ENCODE measurements at regions not wholly inside any gene's neighbourhood (a gene's known extent, or its start where the extent isn't known, plus 50 kb on each side); places are given as distances from the start of the nearest gene placed in this dataset.

DNA sequence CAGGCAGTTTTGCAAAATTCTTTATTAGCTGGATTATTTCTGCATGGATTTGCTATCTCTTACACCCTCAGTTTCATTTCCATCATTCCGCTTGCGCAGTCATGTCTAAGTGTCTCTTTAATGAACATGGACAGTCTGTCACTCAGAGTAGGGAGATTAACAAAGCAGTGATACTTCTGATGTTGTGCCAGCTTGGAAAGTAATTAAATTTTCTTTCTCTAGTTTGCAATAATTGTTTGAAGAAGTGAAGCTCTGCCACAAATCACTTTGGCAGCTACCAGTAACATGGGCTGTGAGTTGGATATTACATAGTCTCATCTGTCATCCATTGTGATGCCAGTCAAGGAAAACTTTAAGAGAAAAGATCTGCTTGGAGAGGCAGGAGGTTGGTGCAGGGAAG is 324.8 kb upstream of the NWD2 start:
- DNase-seq = no peak
- no peaks in the 10 kb centered on the region for H3K27me3 ChIP-seq (replicated peaks)
- no peak overlapping the region for H3K27ac ChIP-seq
- no peak overlapping the region for H3K4me3 ChIP-seq (ENCODE audit: low read depth, low read length)
- in situ Hi-C loops (cut with HindIII; ENCODE audit: low pct_ligation_motif_present, low sequenced_read_pairs) = no loop called here
- TF ChIP-seq, protein P1, sequence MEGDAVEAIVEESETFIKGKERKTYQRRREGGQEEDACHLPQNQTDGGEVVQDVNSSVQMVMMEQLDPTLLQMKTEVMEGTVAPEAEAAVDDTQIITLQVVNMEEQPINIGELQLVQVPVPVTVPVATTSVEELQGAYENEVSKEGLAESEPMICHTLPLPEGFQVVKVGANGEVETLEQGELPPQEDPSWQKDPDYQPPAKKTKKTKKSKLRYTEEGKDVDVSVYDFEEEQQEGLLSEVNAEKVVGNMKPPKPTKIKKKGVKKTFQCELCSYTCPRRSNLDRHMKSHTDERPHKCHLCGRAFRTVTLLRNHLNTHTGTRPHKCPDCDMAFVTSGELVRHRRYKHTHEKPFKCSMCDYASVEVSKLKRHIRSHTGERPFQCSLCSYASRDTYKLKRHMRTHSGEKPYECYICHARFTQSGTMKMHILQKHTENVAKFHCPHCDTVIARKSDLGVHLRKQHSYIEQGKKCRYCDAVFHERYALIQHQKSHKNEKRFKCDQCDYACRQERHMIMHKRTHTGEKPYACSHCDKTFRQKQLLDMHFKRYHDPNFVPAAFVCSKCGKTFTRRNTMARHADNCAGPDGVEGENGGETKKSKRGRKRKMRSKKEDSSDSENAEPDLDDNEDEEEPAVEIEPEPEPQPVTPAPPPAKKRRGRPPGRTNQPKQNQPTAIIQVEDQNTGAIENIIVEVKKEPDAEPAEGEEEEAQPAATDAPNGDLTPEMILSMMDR (IDR thresholded peaks at IDR 0.05; ENCODE audit: low read depth, low read length, missing control alignments) = no peak
- H3K36me3 ChIP-seq (replicated peaks) = no peaks in the 10 kb centered on the region

DNA sequence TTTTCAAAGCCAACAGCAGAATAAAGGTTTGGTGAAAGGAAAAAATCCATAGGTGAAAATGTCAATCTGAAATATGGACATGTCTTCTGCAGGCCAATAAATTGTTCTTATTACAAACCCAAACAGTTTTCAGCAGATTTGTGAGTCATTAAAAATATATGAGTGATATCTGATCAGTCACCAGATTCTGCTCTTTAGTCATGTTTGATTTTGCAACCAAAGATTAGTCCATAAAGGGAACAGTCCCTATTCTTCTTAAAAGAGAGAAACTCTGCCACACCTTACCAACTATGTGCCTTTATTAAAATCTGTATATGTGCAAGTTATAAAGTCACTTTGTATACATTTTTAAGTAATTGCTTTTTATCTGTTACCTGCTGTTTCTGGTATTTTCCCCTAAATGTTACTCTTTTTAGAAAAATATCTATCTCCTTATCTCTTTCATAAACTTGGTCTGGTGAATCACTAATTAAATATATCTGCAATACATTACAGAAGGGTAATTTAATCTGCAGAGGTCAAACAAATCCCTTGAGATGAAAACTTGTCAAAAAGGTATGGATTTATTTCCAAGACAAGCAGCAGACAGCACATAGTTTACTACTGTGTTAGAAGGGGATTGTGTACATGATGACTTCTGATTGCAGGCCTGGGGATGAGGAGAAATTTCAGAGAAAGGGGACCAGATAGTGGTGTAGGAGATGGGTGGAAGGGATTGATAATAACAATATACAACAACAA is 322.9 kb upstream of the NWD2 start:
- no peaks in the 10 kb centered on the region for H3K36me3 ChIP-seq (replicated peaks)
- TF ChIP-seq, protein P1 (IDR thresholded peaks at IDR 0.05; ENCODE audit: low read depth, low read length, missing control alignments) = no peak
- H3K27me3 ChIP-seq (replicated peaks) = no peaks in the 10 kb centered on the region
- no peak overlapping the region for H3K27ac ChIP-seq
- H3K4me3 ChIP-seq (ENCODE audit: low read depth, low read length) = no peak overlapping the region
- in situ Hi-C loops (cut with HindIII; ENCODE audit: low pct_ligation_motif_present, low sequenced_read_pairs) = no loop called here
- DNase-seq = no peak

DNA sequence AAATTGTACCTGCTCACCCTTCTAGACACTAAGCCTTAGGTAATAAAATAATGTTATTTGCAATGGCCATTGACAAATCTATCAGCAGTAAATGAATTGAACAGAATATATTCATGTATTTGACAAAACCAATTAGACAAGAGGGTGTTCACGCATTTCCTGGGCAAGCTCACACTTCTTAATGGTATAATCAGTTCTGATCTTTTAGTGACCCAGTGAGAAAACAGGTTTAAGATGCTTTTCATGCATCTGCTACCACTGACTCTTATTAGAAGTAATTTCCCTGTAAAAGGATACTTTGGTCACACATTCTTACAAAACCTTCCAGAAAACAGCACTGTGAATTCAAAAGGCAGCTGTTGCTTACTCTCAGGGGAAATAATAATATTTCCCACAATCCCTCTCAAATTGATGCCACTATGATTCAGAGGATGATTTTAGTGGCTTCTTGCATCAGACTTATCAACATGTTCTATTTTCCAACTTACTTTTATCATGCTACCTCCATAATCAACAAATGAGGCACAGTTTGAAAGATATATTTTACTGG is 313.9 kb upstream of the NWD2 start:
- no peak for DNase-seq
- Histone ChIP-seq H3K36me3 (replicated peaks) (no peaks in the 10 kb centered on the region), H3K4me3 (ENCODE audit: low read depth, low read length) (no peak overlapping the region), H3K27me3 (replicated peaks) (no peaks in the 10 kb centered on the region), H3K27ac (no peak overlapping the region)
- TF ChIP-seq, protein P1 (IDR thresholded peaks at IDR 0.05; ENCODE audit: low read depth, low read length, missing control alignments) = no peak
- in situ Hi-C loops (cut with HindIII; ENCODE audit: low pct_ligation_motif_present, low sequenced_read_pairs) = no loop called here

DNA sequence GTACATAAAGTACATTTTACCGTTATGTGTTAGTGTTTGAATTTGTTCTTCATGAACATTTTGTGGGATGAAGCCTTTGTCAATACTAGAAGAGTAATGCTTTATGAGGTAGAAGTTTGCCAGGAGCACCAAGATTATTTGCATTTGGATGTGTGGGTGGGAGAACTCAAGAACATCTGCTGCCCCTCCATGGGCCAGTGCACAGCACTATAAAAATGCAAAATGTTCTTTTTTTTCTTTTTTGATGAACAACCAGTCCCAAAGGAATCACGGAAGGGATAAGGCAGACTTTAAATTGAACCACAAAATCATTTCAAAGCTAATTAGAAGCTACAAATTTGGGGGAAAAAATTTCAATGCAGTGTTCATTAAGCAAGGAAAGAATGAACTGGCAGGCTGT is 300.3 kb upstream of the NWD2 start:
- no peak for DNase-seq
- Histone ChIP-seq H3K27ac (no peak overlapping the region), H3K36me3 (replicated peaks) (no peaks in the 10 kb centered on the region), H3K27me3 (replicated peaks) (no peaks in the 10 kb centered on the region), H3K4me3 (ENCODE audit: low read depth, low read length) (no peak overlapping the region)
- in situ Hi-C loops (cut with HindIII; ENCODE audit: low pct_ligation_motif_present, low sequenced_read_pairs) = no loop called here
- TF ChIP-seq, protein P1 (IDR thresholded peaks at IDR 0.05; ENCODE audit: low read depth, low read length, missing control alignments) = no peak

DNA sequence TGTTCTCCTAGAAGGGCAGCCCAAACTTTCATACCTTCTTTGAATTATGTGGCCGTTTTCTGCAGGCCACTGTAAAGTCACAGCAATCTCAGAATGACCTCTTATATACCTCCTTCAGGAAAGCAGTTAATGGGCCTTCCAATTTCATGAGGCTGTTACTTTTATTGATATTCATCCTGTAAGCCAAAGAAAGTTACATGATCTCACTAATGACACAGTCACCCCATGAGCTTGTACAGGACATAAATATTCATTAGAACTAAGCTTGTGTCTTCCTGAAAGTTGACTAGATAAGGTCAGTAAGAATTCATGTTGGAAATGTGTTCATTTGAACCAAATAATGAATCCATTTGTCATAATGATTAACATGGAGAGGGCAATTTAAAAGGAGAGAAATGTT is 283.1 kb upstream of the NWD2 start:
- Histone ChIP-seq H3K36me3 (replicated peaks) (no peaks in the 10 kb centered on the region), H3K27ac (no peak overlapping the region), H3K27me3 (replicated peaks) (no peaks in the 10 kb centered on the region), H3K4me3 (ENCODE audit: low read depth, low read length) (no peak overlapping the region)
- TF ChIP-seq, protein P1 (IDR thresholded peaks at IDR 0.05; ENCODE audit: low read depth, low read length, missing control alignments) = no peak
- in situ Hi-C loops (cut with HindIII; ENCODE audit: low pct_ligation_motif_present, low sequenced_read_pairs) = no loop called here
- no peak for DNase-seq

All from brain microvascular endothelial cell (primary cell).